ENCODE measurements at regions not wholly inside any gene's neighbourhood (a gene's known extent, or its start where the extent isn't known, plus 50 kb on each side); places are given as distances from the start of the nearest gene placed in this dataset.

GRCh38 chr1:187498028-187498427 is 669.3 kb downstream of the PLA2G4A start:
- H3K4me1 ChIP-seq (ENCODE audit: control insufficient read depth in 1 of 2, insufficient read depth in 1 of 2, low read depth in 1 of 2, low read length in 1 of 2) = no peaks in the 10 kb centered on the region
- H3K27me3 ChIP-seq = no peaks in the 10 kb centered on the region
- H3K4me3 ChIP-seq (ENCODE audit: low read depth in 1 of 2, low read length in 1 of 2) = no peak overlapping the region
- no peak overlapping the region for H3K27ac ChIP-seq
- H3K9me3 ChIP-seq = no peaks in the 10 kb centered on the region
- TF ChIP-seq CTCF (IDR thresholded peaks at IDR 0.05) = no peak
- H3K36me3 ChIP-seq = no peaks in the 10 kb centered on the region

- Histone ChIP-seq H3K4me3 (ENCODE audit: low read depth in 1 of 2, low read length in 1 of 2) (no peak overlapping the region), H3K9me3 (no peaks in the 10 kb centered on the region), H3K4me1 (ENCODE audit: control insufficient read depth in 1 of 2, insufficient read depth in 1 of 2, low read depth in 1 of 2, low read length in 1 of 2) (no peaks in the 10 kb centered on the region), H3K36me3 (no peaks in the 10 kb centered on the region), H3K27ac (no peak overlapping the region), H3K27me3 (no peaks in the 10 kb centered on the region)
- no peak for TF ChIP-seq CTCF (IDR thresholded peaks at IDR 0.05)
Measured at GRCh38 chr1:187504779-187505178, 676.0 kb downstream of the PLA2G4A start.

GRCh38 chr1:187509091-187509490 is 680.3 kb downstream of the PLA2G4A start:
- no peak overlapping the region for H3K4me3 ChIP-seq (ENCODE audit: low read depth in 1 of 2, low read length in 1 of 2)
- no peaks in the 10 kb centered on the region for H3K36me3 ChIP-seq
- no peaks in the 10 kb centered on the region for H3K4me1 ChIP-seq (ENCODE audit: control insufficient read depth in 1 of 2, insufficient read depth in 1 of 2, low read depth in 1 of 2, low read length in 1 of 2)
- H3K27ac ChIP-seq = no peak overlapping the region
- H3K27me3 ChIP-seq = no peaks in the 10 kb centered on the region
- H3K9me3 ChIP-seq = no peaks in the 10 kb centered on the region
- TF ChIP-seq CTCF (IDR thresholded peaks at IDR 0.05) = no peak

- H3K9me3 ChIP-seq = no peaks in the 10 kb centered on the region
- H3K27ac ChIP-seq = no peak overlapping the region
- H3K4me1 ChIP-seq (ENCODE audit: control insufficient read depth in 1 of 2, insufficient read depth in 1 of 2, low read depth in 1 of 2, low read length in 1 of 2) = no peaks in the 10 kb centered on the region
- no peak overlapping the region for H3K4me3 ChIP-seq (ENCODE audit: low read depth in 1 of 2, low read length in 1 of 2)
- H3K36me3 ChIP-seq = no peaks in the 10 kb centered on the region
- TF ChIP-seq CTCF (IDR thresholded peaks at IDR 0.05) = no peak
- H3K27me3 ChIP-seq = no peaks in the 10 kb centered on the region
Measured at GRCh38 chr1:187513190-187513589, 684.4 kb downstream of the PLA2G4A start.

- Histone ChIP-seq H3K9me3 (no peaks in the 10 kb centered on the region), H3K4me1 (ENCODE audit: control insufficient read depth in 1 of 2, insufficient read depth in 1 of 2, low read depth in 1 of 2, low read length in 1 of 2) (no peaks in the 10 kb centered on the region), H3K4me3 (ENCODE audit: low read depth in 1 of 2, low read length in 1 of 2) (no peak overlapping the region), H3K27me3 (no peaks in the 10 kb centered on the region), H3K36me3 (no peaks in the 10 kb centered on the region), H3K27ac (no peak overlapping the region)
- no peak for TF ChIP-seq CTCF (IDR thresholded peaks at IDR 0.05)
Measured at GRCh38 chr1:187514110-187514509, 685.4 kb downstream of the PLA2G4A start.

GRCh38 chr1:187516874-187517273 is 688.1 kb downstream of the PLA2G4A start:
- no peaks in the 10 kb centered on the region for H3K9me3 ChIP-seq
- no peak for TF ChIP-seq CTCF (IDR thresholded peaks at IDR 0.05)
- H3K27me3 ChIP-seq = no peaks in the 10 kb centered on the region
- H3K36me3 ChIP-seq = no peaks in the 10 kb centered on the region
- H3K4me1 ChIP-seq (ENCODE audit: control insufficient read depth in 1 of 2, insufficient read depth in 1 of 2, low read depth in 1 of 2, low read length in 1 of 2) = no peaks in the 10 kb centered on the region
- H3K27ac ChIP-seq = no peak overlapping the region
- H3K4me3 ChIP-seq (ENCODE audit: low read depth in 1 of 2, low read length in 1 of 2) = no peak overlapping the region

All from neutrophil (primary cell).